IPS-NIHi7 (cell line): ENCODE measurements at regions not wholly inside any gene's neighbourhood (a gene's known extent, or its start where the extent isn't known, plus 50 kb on each side); places are given as distances from the start of the nearest gene placed in this dataset.

ENCODE experiments used
- DNase-seq: peaks from one replicate; pipeline ENCODE4 v3.0.0; 2012; ENCODE audit warnings: mixed read lengths; ENCODE audit errors: extremely low spot score

- no peak for DNase-seq
Measured at GRCh38 chr3:135915206-135915605, 50.3 kb upstream of the PPP2R3A start.
